H1 (cell line): ENCODE measurements at regions not wholly inside any gene's neighbourhood (a gene's known extent, or its start where the extent isn't known, plus 50 kb on each side); places are given as distances from the start of the nearest gene placed in this dataset.

Source experiments
- BACH1 ChIP-seq: IDR thresholded peaks from 2 replicates; pipeline ENCODE4 v1.6.1; 2012; ENCODE audit warnings: low read length, improper control_type of control experiment
- SRF ChIP-seq: IDR thresholded peaks from 2 replicates; pipeline ENCODE4 v1.6.1; 2011; ENCODE audit warnings: mild to moderate bottlenecking, low read depth, low read length, moderate library complexity
- TAF7 ChIP-seq: optimal IDR thresholded peaks from 2 replicates; pipeline ENCODE3; 2011; ENCODE audit warnings: low read depth, mild to moderate bottlenecking, inconsistent platforms, low read length, moderate library complexity, borderline replicate concordance
- TF ChIP-seq, protein P1 (sequence below): IDR thresholded peaks from 2 replicates; pipeline ENCODE4 v1.6.1; 2012; ENCODE audit warnings: inconsistent platforms

GRCh38 chr17:79542718-79543117 is 68.1 kb downstream of the RBFOX3 start (continued):
- no peak for TF ChIP-seq TAF7
- TF ChIP-seq, protein P1, sequence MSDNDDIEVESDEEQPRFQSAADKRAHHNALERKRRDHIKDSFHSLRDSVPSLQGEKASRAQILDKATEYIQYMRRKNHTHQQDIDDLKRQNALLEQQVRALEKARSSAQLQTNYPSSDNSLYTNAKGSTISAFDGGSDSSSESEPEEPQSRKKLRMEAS, result no peak
- TF ChIP-seq BACH1, result no peak
- no peak for TF ChIP-seq SRF
